SK-N-MC (cell line): ENCODE measurements at regions not wholly inside any gene's neighbourhood (a gene's known extent, or its start where the extent isn't known, plus 50 kb on each side); places are given as distances from the start of the nearest gene placed in this dataset.

Source experiments
- DNase-seq: peaks from one replicate; pipeline ENCODE4 v3.0.0-alpha.2; 2011; ENCODE audit warnings: low read depth, low spot score
- H3K27ac ChIP-seq: fragments of 200-600 bp; sonication (generic); 2 replicates; pipeline ENCODE4 v1.5.1; 2016; ENCODE audit warnings: mixed run types
- H3K36me3 ChIP-seq: fragments of 200-600 bp; sonication (generic); 2 replicates; pipeline ENCODE4 v1.6.1; 2017; ENCODE audit warnings: antibody characterized with exemption, low read length, mixed read lengths; ENCODE audit not compliant: insufficient read depth
- H3K4me3 ChIP-seq: fragments of 200-600 bp; sonication (generic); 2 replicates; pipeline ENCODE4 v1.5.1; 2016
- H3K9ac ChIP-seq: fragments of 200-600 bp; sonication (generic); 2 replicates; pipeline ENCODE4 v1.8.0; 2017; ENCODE audit warnings: mixed run types, mixed read lengths; ENCODE audit not compliant: insufficient read length
- H3K9me3 ChIP-seq: fragments of 200-600 bp; sonication (generic); 2 replicates; pipeline ENCODE4 v1.6.1; 2017; ENCODE audit warnings: low read depth, mild to moderate bottlenecking, antibody characterized with exemption, low read length, moderate library complexity, mixed read lengths
- EZH2 ChIP-seq: fragments of 200-600 bp; sonication (generic); IDR thresholded peaks from one replicate; pipeline ENCODE4 v1.6.1; 2017; ENCODE audit warnings: antibody characterized with exemption
- FOXP2 ChIP-seq: optimal IDR thresholded peaks from 2 replicates; pipeline ENCODE3; 2011; ENCODE audit warnings: mild to moderate bottlenecking, moderate library complexity; ENCODE audit not compliant: insufficient read depth; ENCODE audit errors: extremely low read length, control extremely low read depth
- POLR2AphosphoS5 ChIP-seq: IDR thresholded peaks from 2 replicates; pipeline ENCODE4 v1.6.1; 2012; ENCODE audit warnings: mild to moderate bottlenecking, low read depth, low read length, borderline replicate concordance

DNA sequence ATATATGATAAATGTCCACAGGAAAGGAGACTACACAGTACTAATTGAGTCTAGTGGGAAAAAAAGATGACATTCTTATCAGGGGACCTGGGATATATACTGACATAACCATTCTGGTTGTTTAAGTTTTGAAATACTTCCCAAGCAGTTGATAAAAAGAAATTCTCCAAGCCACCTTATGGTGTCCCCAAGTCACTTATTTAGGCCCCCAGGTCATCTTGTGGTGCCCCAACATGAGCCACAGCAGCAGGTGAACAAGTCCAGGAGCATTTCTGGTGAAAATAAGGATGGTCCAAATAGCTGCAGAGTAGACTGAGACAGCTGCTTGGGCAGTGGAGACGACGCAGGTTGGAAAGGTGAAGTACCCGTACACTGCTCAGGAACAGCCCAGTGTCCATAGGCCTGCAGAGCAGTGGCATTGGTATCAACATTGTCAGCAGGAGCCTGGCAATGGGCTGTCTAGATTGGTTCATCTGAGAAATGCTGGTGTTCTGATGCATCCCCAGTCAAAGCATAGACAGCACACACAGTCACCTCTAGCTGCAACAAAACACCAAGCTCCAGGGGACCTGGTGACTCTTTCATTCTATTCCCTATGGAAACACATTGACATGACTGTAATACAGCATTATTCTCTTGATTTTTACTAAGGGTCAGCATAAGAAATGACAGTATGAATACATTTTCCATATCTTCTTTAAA, 430.6 kb downstream of the NR2F1-AS1 start:
- TF ChIP-seq FOXP2 = no peak
- TF ChIP-seq EZH2 = no peak
- H3K9ac ChIP-seq = no peak overlapping the region

DNA sequence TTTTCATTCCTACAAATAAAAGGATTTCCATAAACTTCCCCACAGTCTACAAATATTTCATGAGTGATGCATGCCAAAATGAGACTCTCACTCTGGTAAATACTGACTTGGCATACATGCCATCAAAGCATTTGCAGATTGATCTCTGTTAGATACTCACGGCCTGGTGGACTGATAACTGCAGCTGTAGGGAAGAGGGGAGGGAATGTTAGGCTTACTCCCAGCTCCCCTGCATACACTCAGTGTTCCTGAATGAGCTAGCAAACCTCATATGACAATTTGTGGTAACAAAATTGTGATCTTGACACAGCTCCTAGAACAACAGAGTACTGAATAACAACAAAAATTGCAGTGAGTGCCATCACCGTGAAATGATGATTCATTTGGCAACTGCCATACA, 435.3 kb downstream of the NR2F1-AS1 start:
- no peak overlapping the region for H3K9ac ChIP-seq
- no peak overlapping the region for H3K4me3 ChIP-seq
- H3K36me3 ChIP-seq = no peaks in the 10 kb centered on the region
- DNase-seq = no peak
- H3K27ac ChIP-seq = no peak overlapping the region
- no peaks in the 10 kb centered on the region for H3K9me3 ChIP-seq
- TF ChIP-seq POLR2AphosphoS5 (no peak), EZH2 (no peak), FOXP2 (no peak)

More for the DNA sequence above, 430.6 kb downstream of the NR2F1-AS1 start:
- Histone ChIP-seq H3K9me3 (no peaks in the 10 kb centered on the region), H3K27ac (no peak overlapping the region), H3K4me3 (no peak overlapping the region), H3K36me3 (no peaks in the 10 kb centered on the region)
- no peak for DNase-seq

DNA sequence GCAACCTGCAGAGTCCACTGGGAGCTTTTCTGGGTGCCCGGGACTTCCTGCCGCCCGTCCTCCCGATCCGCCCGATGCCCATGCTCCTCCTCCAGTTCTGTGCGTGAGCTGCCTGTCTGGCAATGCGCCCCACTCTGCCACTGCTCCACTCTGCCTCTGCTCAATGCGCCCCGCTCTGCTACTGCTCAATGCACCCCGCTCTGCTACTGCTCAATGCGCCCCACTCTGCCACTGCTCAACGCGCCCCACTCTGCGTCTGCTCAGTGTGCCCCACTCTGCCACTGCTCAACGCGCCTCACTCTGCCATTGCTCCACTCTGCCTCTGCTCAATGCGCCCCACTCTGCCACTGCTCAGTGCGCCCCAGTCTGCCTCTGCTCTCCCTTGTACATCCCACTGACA, 436.0 kb downstream of the NR2F1-AS1 start:
- no peak overlapping the region for H3K27ac ChIP-seq
- H3K4me3 ChIP-seq = no peak overlapping the region
- no peak for DNase-seq
- TF ChIP-seq POLR2AphosphoS5 (no peak), EZH2 (no peak), FOXP2 (no peak)
- no peaks in the 10 kb centered on the region for H3K9me3 ChIP-seq
- no peaks in the 10 kb centered on the region for H3K36me3 ChIP-seq
- no peak overlapping the region for H3K9ac ChIP-seq

DNA sequence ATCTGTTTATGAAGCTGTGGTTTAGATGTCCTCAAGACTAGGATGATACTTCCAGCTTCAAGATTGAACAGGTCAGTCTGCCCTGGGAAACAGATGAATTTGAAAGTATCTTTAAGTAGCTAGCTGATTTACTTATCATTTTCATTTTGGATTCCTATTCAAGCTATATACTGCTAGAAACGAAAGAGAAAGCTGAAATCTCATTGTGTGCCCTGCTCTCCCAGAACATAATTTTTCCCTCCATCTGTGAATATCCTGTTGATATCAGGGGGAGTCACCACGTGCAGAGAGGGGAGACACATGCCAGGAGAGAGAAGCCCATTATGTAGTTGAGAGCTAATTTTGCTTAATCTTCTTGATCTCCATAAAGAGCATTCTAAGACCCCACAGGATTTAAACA, 439.1 kb downstream of the NR2F1-AS1 start:
- Histone ChIP-seq H3K27ac (no peak overlapping the region), H3K36me3 (no peaks in the 10 kb centered on the region), H3K9ac (no peak overlapping the region), H3K4me3 (no peak overlapping the region), H3K9me3 (no peaks in the 10 kb centered on the region)
- TF ChIP-seq EZH2 = no peak
- TF ChIP-seq FOXP2 = no peak
- TF ChIP-seq POLR2AphosphoS5 = no peak
- DNase-seq = no peak

GRCh38 chr5:93130624-93131490, 450.2 kb downstream of the NR2F1-AS1 start:
- Histone ChIP-seq H3K36me3 (no peaks in the 10 kb centered on the region), H3K9me3 (no peaks in the 10 kb centered on the region), H3K9ac (no peak overlapping the region), H3K4me3 (no peak overlapping the region), H3K27ac (no peak overlapping the region)
- TF ChIP-seq FOXP2 (no peak), EZH2 (no peak), POLR2AphosphoS5 (no peak)
- no peak for DNase-seq

DNA sequence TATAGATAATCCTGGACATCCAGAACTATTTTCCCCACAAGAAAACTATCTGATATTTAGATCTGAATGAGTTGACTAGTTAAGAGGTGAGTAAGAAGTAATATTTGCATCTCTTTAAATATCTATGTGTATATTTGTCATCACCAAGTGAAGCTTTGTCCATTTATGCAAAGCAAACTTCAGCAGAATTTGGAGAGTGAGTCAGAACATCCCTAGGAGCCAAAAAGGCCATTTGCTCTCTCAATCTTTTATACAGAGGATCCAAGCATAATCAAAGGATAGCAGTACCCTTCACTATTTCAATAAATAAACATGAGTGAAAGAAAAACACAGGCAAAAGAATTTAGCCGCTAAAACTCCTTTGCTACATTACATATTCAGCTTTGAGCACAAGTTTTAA, 454.4 kb downstream of the NR2F1-AS1 start:
- H3K9ac ChIP-seq = no peak overlapping the region
- TF ChIP-seq FOXP2 (no peak), POLR2AphosphoS5 (no peak), EZH2 (no peak)
- no peaks in the 10 kb centered on the region for H3K36me3 ChIP-seq
- H3K4me3 ChIP-seq = no peak overlapping the region
- no peak for DNase-seq
- H3K9me3 ChIP-seq = no peaks in the 10 kb centered on the region
- no peak overlapping the region for H3K27ac ChIP-seq

DNA sequence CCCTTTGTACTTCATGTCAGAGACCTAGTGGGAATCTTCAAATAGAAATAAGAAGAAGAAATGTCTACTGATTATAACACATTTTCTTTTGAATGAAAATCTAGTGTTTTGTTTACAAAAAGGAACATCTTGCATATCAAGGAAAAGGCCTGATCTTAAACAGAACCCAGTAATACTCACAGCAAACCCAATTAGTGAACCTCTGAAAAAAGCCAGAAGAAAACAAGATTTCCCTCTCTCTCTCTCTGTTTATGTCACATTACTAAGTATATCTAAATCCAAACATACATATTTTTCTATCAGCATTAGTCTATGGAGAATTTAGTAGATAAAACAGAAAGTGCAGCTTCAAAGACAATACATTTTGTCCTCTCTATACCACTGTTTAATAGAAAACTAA, 457.9 kb downstream of the NR2F1-AS1 start:
- Histone ChIP-seq H3K36me3 (no peaks in the 10 kb centered on the region), H3K9me3 (no peaks in the 10 kb centered on the region), H3K4me3 (no peak overlapping the region), H3K9ac (no peak overlapping the region), H3K27ac (no peak overlapping the region)
- no peak for DNase-seq
- no peak for TF ChIP-seq FOXP2
- TF ChIP-seq EZH2 = no peak
- no peak for TF ChIP-seq POLR2AphosphoS5

GRCh38 chr5:93122446-93122845, 458.6 kb downstream of the NR2F1-AS1 start:
- Histone ChIP-seq H3K4me3 (no peak overlapping the region), H3K27ac (no peak overlapping the region), H3K36me3 (no peaks in the 10 kb centered on the region), H3K9me3 (no peaks in the 10 kb centered on the region), H3K9ac (no peak overlapping the region)
- no peak for DNase-seq
- TF ChIP-seq FOXP2 (no peak), POLR2AphosphoS5 (no peak), EZH2 (no peak)

- TF ChIP-seq FOXP2 (no peak), POLR2AphosphoS5 (no peak), EZH2 (no peak)
- Histone ChIP-seq H3K9me3 (no peaks in the 10 kb centered on the region), H3K27ac (no peak overlapping the region), H3K9ac (no peak overlapping the region), H3K4me3 (no peak overlapping the region), H3K36me3 (no peaks in the 10 kb centered on the region)
- DNase-seq = no peak
These were observed 460.2 kb downstream of the NR2F1-AS1 start for GRCh38 chr5:93120771-93121170.
